Esophagus squamous epithelium (tissue), 5 donors: ENCODE measurements at regions not wholly inside any gene's neighbourhood (a gene's known extent, or its start where the extent isn't known, plus 50 kb on each side); places are given as distances from the start of the nearest gene placed in this dataset.

Experiments used
- DNase-seq: peaks from one replicate; lab custom pipeline; 2025; lab: John Stamatoyannopoulos, UW
- H3K27ac ChIP-seq, 4 donors: fragments of 200-600 bp; sonication (generic); one replicate each; pipeline ENCODE4 v1.5.1; 2016 to 2019; ENCODE audit warnings: mild to moderate bottlenecking in 1 of 4
- H3K27me3 ChIP-seq, 4 donors: fragments of 200-600 bp; sonication (generic); 1 replicate in 3 of 4; 2 replicates in 1 of 4; pipeline versions ENCODE4 v1.5.1 to v1.6.0; 2017 to 2021; ENCODE audit warnings: antibody characterized with exemption in 1 of 4
- H3K36me3 ChIP-seq, 3 donors: fragments of 200-600 bp; sonication (generic); one replicate each; pipeline ENCODE4 v1.5.1; 2016 to 2019
- H3K4me1 ChIP-seq, 3 donors: fragments of 200-600 bp; sonication (generic); one replicate each; pipeline ENCODE4 v1.5.1; 2017 to 2019
- H3K4me3 ChIP-seq, 4 donors: fragments of 200-600 bp; sonication (generic); 1 replicate in 3 of 4; 2 replicates in 1 of 4; pipeline ENCODE4 v1.5.1; 2016 to 2019; ENCODE audit warnings: mild to moderate bottlenecking in 2 of 4, moderate library complexity in 1 of 4
- H3K9me3 ChIP-seq, 3 donors: fragments of 200-600 bp; sonication (generic); one replicate each; pipeline ENCODE4 v1.5.1; 2016 to 2019
- CTCF ChIP-seq, 6 experiments: fragments of 450-650 bp in 4 of 6; fragments of 200-600 bp in 2 of 6; sonication (generic) in 2 of 6; IDR thresholded peaks; one replicate each; pipeline ENCODE4 v1.5.1; 2016 to 2019; ENCODE audit warnings: antibody characterized with exemption in 6 of 6, mild to moderate bottlenecking in 4 of 6, moderate library complexity in 4 of 6
- POLR2A ChIP-seq, 4 donors: fragments of 450-650 bp; IDR thresholded peaks; one replicate each; pipeline ENCODE4 v1.6.1; 2017; ENCODE audit warnings: antibody characterized with exemption in 4 of 4, mild to moderate bottlenecking in 4 of 4, moderate library complexity in 3 of 4
- WGBS, 2 donors: methylation state at CpG; one replicate each; pipeline ENCODE4 v1.1.5; 2018; 5-methylcytosine and 5-hydroxymethylcytosine counted together
- intact Hi-C: fragments of 100-400 bp; cut with DNase I; formaldehyde crosslinking; loops from one replicate; pipeline ENCODE4 v1.15.0; 2022
- donor health status: DM: yes; HTN: yes; CAD: no.

GRCh38 chr2:52632543-52632942 lies 1135.1 kb upstream of the CHAC2 start:
- H3K4me1 ChIP-seq = no peaks in the 10 kb centered on the region
- intact Hi-C loops = no loop called here
- 75 to 77% methylated on average over 6 of the region's 6 CpGs for WGBS, 2 donors

DNA sequence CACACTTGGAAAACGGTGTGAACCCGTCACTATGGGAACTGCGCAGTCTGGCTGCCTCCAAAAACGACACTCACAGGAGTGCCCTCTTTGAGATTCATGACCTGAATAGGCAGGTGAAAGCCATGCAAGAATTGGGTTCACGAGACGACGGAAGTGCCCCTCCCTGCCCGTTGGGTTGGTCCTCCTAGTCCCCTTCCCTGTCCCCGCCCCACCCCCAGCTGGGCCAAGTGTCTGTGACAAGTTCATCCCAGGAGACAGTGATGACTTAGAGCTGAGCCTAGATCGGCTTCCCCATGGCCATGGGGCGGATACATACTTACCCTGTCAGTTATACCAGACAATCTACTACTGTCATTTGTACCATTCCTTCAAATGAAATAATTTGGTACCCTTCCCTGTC lies 1137.7 kb upstream of the CHAC2 start:
- H3K4me3 ChIP-seq = no peak overlapping the region
- 75% methylated on average over 4 to 10 of the region's 11 CpGs for WGBS, 2 donors
- H3K36me3 ChIP-seq = no peaks in the 10 kb centered on the region
- intact Hi-C loops = no loop called here
- TF ChIP-seq CTCF (IDR thresholded peaks at IDR 0.05) = no peak
- no peak for TF ChIP-seq POLR2A (IDR thresholded peaks at IDR 0.05)
- H3K4me1 ChIP-seq = no peaks in the 10 kb centered on the region
- H3K27me3 ChIP-seq = no peaks in the 10 kb centered on the region
- no peak for DNase-seq
- no peak overlapping the region for H3K27ac ChIP-seq
- H3K9me3 ChIP-seq = peaks cover 0 to 18% (median 0%) of the 10 kb centered on the region in 3 donors

More at GRCh38 chr2:52632543-52632942, 1135.1 kb upstream of the CHAC2 start:
- Histone ChIP-seq H3K27me3 (no peaks in the 10 kb centered on the region), H3K27ac (no peak overlapping the region), H3K36me3 (no peaks in the 10 kb centered on the region), H3K4me3 (no peak overlapping the region), H3K9me3 (peaks cover 0 to 18% (median 0%) of the 10 kb centered on the region in 3 donors)
- TF ChIP-seq POLR2A (IDR thresholded peaks at IDR 0.05) (no peak), CTCF (IDR thresholded peaks at IDR 0.05) (no peak)
- no peak for DNase-seq

DNA sequence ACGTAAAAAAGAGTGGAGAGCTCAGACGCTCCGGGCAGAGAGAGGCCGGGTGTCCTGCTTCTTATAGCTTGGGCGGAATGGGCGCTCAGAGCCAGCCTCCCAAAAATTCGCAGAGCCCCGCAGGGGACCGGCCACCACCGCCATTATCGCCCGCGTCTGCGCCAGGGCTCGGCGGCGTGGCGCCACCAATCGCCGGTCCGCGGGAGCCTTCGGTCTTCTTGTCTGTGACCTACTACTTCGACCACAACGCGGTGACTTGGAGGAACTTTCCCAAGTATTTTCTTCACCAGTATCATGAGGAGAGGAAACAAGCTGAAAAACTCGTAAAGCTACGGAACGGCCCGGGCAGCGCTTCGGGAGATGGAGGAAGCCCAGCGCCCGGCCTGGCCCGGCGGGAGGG lies 1138.1 kb upstream of the CHAC2 start:
- Histone ChIP-seq H3K27me3 (no peaks in the 10 kb centered on the region), H3K36me3 (no peaks in the 10 kb centered on the region), H3K4me3 (no peak overlapping the region), H3K9me3 (peaks cover 0 to 18% (median 0%) of the 10 kb centered on the region in 3 donors), H3K27ac (no peak overlapping the region), H3K4me1 (no peaks in the 10 kb centered on the region)
- TF ChIP-seq POLR2A (IDR thresholded peaks at IDR 0.05) = no peak
- TF ChIP-seq CTCF (IDR thresholded peaks at IDR 0.05) = no peak
- intact Hi-C loops = no loop called here
- DNase-seq = no peak
- 90 to 96% methylated on average over 6 to 20 of the region's 36 CpGs for WGBS, 2 donors

DNA sequence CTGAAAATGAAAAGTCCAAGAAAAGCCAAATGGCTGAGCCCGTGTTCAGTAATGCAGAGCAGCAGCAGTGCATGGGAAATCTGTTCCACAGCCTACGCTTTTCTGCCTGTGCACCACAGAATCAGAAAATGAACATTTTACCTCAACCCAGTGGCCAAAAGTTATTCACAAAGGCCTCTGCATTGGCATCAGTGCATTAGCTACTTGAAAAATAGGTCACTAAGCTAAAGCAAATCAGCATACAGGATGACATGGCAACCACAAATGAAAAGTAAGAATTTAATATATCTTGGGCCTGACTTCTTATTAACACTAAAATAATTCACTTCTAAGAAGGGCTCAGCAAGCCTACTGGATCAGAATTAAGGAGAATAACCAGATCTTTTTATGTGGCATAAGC lies 1145.3 kb upstream of the CHAC2 start:
- 51 to 68% methylated on average over 2 of the region's 2 CpGs for WGBS, 2 donors

DNA sequence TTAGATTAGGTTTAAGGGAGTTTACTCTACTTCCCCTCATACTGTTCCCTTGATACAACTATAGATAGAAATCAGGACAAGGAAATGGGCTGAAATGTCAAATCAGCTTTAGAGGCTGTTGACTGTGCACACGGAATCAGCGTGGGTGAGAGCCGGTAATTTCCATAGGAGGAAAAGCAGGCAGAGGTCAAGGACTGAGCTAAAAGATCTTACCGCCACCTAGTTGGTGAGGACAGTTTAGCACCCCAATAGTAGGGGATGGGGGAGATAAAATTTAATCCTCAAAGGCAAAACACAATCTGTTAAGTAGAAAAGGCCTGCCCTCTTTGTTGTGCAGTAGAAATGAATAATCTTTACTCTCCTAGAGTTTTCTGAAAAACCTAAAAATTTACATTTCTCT lies 1154.5 kb upstream of the CHAC2 start:
- no peak for TF ChIP-seq POLR2A (IDR thresholded peaks at IDR 0.05)
- TF ChIP-seq CTCF (IDR thresholded peaks at IDR 0.05) = no peak
- Histone ChIP-seq H3K36me3 (no peaks in the 10 kb centered on the region), H3K9me3 (no peaks in the 10 kb centered on the region), H3K27me3 (no peaks in the 10 kb centered on the region), H3K4me3 (no peak overlapping the region), H3K4me1 (no peaks in the 10 kb centered on the region), H3K27ac (no peak overlapping the region)
- DNase-seq = no peak
- intact Hi-C loops = no loop called here
- WGBS, 2 donors = 40 to 76% methylated on average over 4 of the region's 4 CpGs

More for the DNA sequence above, 1145.3 kb upstream of the CHAC2 start:
- Histone ChIP-seq H3K27ac (no peak overlapping the region), H3K27me3 (no peaks in the 10 kb centered on the region), H3K4me1 (no peaks in the 10 kb centered on the region), H3K4me3 (no peak overlapping the region), H3K9me3 (no peaks in the 10 kb centered on the region), H3K36me3 (no peaks in the 10 kb centered on the region)
- intact Hi-C loops = no loop called here
- no peak for DNase-seq
- TF ChIP-seq CTCF (IDR thresholded peaks at IDR 0.05) (no peak), POLR2A (IDR thresholded peaks at IDR 0.05) (no peak)
